ENCODE measurements at regions not wholly inside any gene's neighbourhood (a gene's known extent, or its start where the extent isn't known, plus 50 kb on each side); places are given as distances from the start of the nearest gene placed in this dataset.
"Not testable (repeated sequence)": the region's sequence is repeated elsewhere in the genome, so short reads cannot be mapped to it uniquely, and the experiment has no call there.

DNA sequence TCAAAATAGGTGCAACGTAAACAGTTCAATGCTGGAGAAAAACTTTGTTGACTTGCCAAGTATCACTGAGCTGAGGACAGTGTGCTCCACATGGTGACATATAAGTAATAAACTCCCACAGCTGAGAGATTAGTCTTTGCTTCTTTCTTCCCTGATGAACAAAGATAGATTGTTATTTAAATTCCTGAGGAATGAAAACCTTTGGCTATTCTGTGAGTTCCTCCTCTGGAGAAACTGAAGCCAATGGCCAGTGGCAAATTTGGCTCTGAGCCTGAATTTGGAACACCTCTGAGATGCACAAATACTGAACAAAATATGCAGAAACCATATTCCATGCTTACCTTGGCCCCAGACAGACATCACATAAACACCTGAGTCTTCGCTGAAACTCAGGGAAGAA, 63.3 kb downstream of the RPL22L1 start:
- Histone ChIP-seq H3K27ac (ENCODE audit: low read depth in 1 of 2, low read length in 1 of 2) (no peak overlapping the region), H3K4me3 (no peak overlapping the region), H3K36me3 (ENCODE audit: control insufficient read depth in 4 of 4, insufficient read depth in 4 of 4, low read length in 4 of 4) (no peaks in the 10 kb centered on the region), H3K27me3 (ENCODE audit: control insufficient read depth in 3 of 3, insufficient read depth in 3 of 3, low read length in 2 of 3) (peaks cover 0 to 4% (median 0%) of the 10 kb centered on the region in 3 donors), H3K9ac (ENCODE audit: insufficient read depth in 1 of 2, low read length in 2 of 2) (no peak overlapping the region), H3K9me3 (ENCODE audit: control insufficient read depth in 4 of 4, insufficient read depth in 3 of 4, low read length in 3 of 4) (no peaks in the 10 kb centered on the region), H3K4me1 (ENCODE audit: control insufficient read depth in 5 of 5, insufficient read depth in 5 of 5, low read length in 5 of 5) (peaks cover 0 to 4% (median 0%) of the 10 kb centered on the region in 5 donors)
- TF ChIP-seq, protein P1, sequence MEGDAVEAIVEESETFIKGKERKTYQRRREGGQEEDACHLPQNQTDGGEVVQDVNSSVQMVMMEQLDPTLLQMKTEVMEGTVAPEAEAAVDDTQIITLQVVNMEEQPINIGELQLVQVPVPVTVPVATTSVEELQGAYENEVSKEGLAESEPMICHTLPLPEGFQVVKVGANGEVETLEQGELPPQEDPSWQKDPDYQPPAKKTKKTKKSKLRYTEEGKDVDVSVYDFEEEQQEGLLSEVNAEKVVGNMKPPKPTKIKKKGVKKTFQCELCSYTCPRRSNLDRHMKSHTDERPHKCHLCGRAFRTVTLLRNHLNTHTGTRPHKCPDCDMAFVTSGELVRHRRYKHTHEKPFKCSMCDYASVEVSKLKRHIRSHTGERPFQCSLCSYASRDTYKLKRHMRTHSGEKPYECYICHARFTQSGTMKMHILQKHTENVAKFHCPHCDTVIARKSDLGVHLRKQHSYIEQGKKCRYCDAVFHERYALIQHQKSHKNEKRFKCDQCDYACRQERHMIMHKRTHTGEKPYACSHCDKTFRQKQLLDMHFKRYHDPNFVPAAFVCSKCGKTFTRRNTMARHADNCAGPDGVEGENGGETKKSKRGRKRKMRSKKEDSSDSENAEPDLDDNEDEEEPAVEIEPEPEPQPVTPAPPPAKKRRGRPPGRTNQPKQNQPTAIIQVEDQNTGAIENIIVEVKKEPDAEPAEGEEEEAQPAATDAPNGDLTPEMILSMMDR (IDR thresholded peaks at IDR 0.05; ENCODE audit: control extremely low read depth, extremely low read depth) = no peak
- ATAC-seq (ENCODE audit: insufficient read depth, low FRiP score) (no peak), DNase-seq (no peak)
- WGBS, 2 donors = 87 to 90% methylated on average over 2 of the region's 2 CpGs

DNA sequence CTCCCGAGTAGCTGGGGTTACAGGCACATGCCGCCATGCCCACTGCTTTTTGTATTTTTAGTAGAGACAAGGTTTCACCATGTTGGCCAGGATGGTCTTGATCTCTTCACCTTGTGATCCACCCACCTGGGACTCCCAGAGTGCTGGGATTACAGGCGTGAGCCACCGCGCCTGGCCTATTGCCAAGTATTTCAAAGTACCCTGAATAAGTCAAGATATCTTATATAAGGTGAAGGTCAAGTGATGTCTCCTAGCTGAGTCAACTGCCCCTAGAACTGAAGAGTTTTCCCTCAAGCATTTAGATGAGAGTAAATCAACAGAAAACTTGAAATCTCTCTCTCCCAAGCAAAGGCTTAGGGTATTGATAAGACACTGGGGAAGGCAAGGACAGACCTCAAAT, 63.9 kb downstream of the RPL22L1 start:
- no peak overlapping the region for H3K4me3 ChIP-seq
- TF ChIP-seq, protein P1 (IDR thresholded peaks at IDR 0.05; ENCODE audit: control extremely low read depth, extremely low read depth) = no peak
- H3K36me3 ChIP-seq (ENCODE audit: control insufficient read depth in 4 of 4, insufficient read depth in 4 of 4, low read length in 4 of 4) = no peaks in the 10 kb centered on the region
- peaks cover 0 to 3% (median 0%) of the 10 kb centered on the region in 4 donors for H3K9me3 ChIP-seq (ENCODE audit: control insufficient read depth in 4 of 4, insufficient read depth in 3 of 4, low read length in 3 of 4)
- H3K9ac ChIP-seq (ENCODE audit: insufficient read depth in 1 of 2, low read length in 2 of 2) = no peak overlapping the region
- WGBS, 2 donors = 79 to 89% methylated on average over 5 of the region's 5 CpGs
- H3K27me3 ChIP-seq (ENCODE audit: control insufficient read depth in 3 of 3, insufficient read depth in 3 of 3, low read length in 2 of 3) = peaks cover 0 to 4% (median 0%) of the 10 kb centered on the region in 3 donors
- DNase-seq = no peak
- no peak for ATAC-seq (ENCODE audit: insufficient read depth, low FRiP score)
- H3K27ac ChIP-seq (ENCODE audit: low read depth in 1 of 2, low read length in 1 of 2) = no peak overlapping the region
- peaks cover 0 to 4% (median 0%) of the 10 kb centered on the region in 5 donors for H3K4me1 ChIP-seq (ENCODE audit: control insufficient read depth in 5 of 5, insufficient read depth in 5 of 5, low read length in 5 of 5)

DNA sequence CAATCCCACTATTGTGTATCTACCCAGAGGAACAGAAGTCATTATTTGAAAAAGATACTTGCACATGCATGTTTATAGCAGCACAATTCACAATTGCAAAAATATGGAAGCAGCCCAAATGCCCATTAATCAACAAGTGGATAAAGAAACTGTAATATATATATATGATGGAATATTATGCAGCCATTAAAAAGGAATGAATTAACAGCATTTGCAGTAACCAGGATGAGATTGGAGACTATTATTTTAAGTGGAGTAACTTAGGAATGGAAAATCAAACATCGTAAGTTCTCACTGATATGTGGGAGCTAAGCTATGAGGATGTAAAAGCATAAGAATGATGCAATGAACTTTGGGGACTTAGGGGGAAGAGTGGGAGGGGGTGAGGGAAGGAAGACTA, 64.7 kb downstream of the RPL22L1 start:
- 91 to 100% methylated on average over 1 of the region's 1 CpG for WGBS, 2 donors
- not testable (repeated sequence) for H3K4me1 ChIP-seq (ENCODE audit: control insufficient read depth in 5 of 5, insufficient read depth in 5 of 5, low read length in 5 of 5); H3K27ac ChIP-seq (ENCODE audit: low read depth in 1 of 2, low read length in 1 of 2); H3K36me3 ChIP-seq (ENCODE audit: control insufficient read depth in 4 of 4, insufficient read depth in 4 of 4, low read length in 4 of 4); ATAC-seq (ENCODE audit: insufficient read depth, low FRiP score); DNase-seq; H3K9me3 ChIP-seq (ENCODE audit: control insufficient read depth in 4 of 4, insufficient read depth in 3 of 4, low read length in 3 of 4); H3K4me3 ChIP-seq; H3K9ac ChIP-seq (ENCODE audit: insufficient read depth in 1 of 2, low read length in 2 of 2); H3K27me3 ChIP-seq (ENCODE audit: control insufficient read depth in 3 of 3, insufficient read depth in 3 of 3, low read length in 2 of 3)

DNA sequence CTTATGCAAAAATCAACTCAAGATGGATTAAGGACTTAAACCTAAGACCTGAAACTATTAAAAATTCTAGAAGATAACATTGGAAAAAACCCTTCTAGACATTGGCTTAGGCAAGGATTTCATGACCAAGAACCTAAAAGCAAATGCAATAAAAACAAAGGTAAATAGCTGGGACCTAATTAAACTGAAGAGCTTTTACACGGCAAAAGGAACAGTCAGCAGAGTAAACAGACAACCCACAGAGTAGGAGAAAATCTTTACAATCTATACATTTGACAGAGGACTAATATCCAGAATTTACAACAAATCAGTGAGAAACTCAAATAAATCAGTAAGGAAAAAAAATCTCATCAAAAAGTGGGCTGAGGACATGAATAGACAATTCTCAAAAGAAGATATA, 65.4 kb downstream of the RPL22L1 start:
- not testable (repeated sequence) for H3K9ac ChIP-seq (ENCODE audit: insufficient read depth in 1 of 2, low read length in 2 of 2); H3K27me3 ChIP-seq (ENCODE audit: control insufficient read depth in 3 of 3, insufficient read depth in 3 of 3, low read length in 2 of 3); H3K9me3 ChIP-seq (ENCODE audit: control insufficient read depth in 4 of 4, insufficient read depth in 3 of 4, low read length in 3 of 4); H3K36me3 ChIP-seq (ENCODE audit: control insufficient read depth in 4 of 4, insufficient read depth in 4 of 4, low read length in 4 of 4); H3K4me3 ChIP-seq; H3K4me1 ChIP-seq (ENCODE audit: control insufficient read depth in 5 of 5, insufficient read depth in 5 of 5, low read length in 5 of 5); ATAC-seq (ENCODE audit: insufficient read depth, low FRiP score); DNase-seq; H3K27ac ChIP-seq (ENCODE audit: low read depth in 1 of 2, low read length in 1 of 2)
- 52 to 63% methylated on average over 1 of the region's 1 CpG for WGBS, 2 donors

DNA sequence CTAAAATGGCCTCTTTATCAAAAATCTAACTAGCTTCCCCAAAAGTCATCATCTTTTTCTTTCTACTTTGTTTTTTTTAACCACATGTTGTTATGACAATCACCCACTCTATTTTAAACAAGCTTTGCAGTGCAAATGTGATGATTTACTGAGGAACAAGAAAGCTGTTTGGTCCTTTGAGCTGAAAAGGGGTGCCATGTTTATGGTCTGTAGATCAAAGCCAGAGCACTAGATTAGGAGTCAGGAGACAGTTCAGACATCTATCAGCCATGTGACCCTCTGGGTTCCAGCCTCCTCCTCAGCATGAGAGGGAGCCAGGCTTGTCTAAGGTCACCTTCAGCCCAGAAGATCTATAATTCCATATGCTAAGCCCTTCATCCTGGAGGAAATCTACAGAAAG, 65.9 kb downstream of the RPL22L1 start:
- H3K36me3 ChIP-seq (ENCODE audit: control insufficient read depth in 4 of 4, insufficient read depth in 4 of 4, low read length in 4 of 4) = no peaks in the 10 kb centered on the region
- H3K4me1 ChIP-seq (ENCODE audit: control insufficient read depth in 5 of 5, insufficient read depth in 5 of 5, low read length in 5 of 5) = peaks cover 0 to 4% (median 0%) of the 10 kb centered on the region in 5 donors
- H3K4me3 ChIP-seq = no peak overlapping the region
- H3K27me3 ChIP-seq (ENCODE audit: control insufficient read depth in 3 of 3, insufficient read depth in 3 of 3, low read length in 2 of 3) = peaks cover 0 to 4% (median 0%) of the 10 kb centered on the region in 3 donors
- DNase-seq (peak in 2 of 3 donors; percentile 54 to 65), ATAC-seq (ENCODE audit: insufficient read depth, low FRiP score) (no peak)
- no peak overlapping the region for H3K27ac ChIP-seq (ENCODE audit: low read depth in 1 of 2, low read length in 1 of 2)
- H3K9ac ChIP-seq (ENCODE audit: insufficient read depth in 1 of 2, low read length in 2 of 2) = no peak overlapping the region
- peaks cover 0 to 3% (median 0%) of the 10 kb centered on the region in 4 donors for H3K9me3 ChIP-seq (ENCODE audit: control insufficient read depth in 4 of 4, insufficient read depth in 3 of 4, low read length in 3 of 4)
- TF ChIP-seq, protein P1 (IDR thresholded peaks at IDR 0.05; ENCODE audit: control extremely low read depth, extremely low read depth) = no peak
